MM.1S (cell line): ENCODE measurements at regions not wholly inside any gene's neighbourhood (a gene's known extent, or its start where the extent isn't known, plus 50 kb on each side); places are given as distances from the start of the nearest gene placed in this dataset.

Experiments
- DNase-seq: peaks from one replicate; pipeline ENCODE4 v3.0.0-alpha.2; 2015
- H2AFZ ChIP-seq: fragments of 300-600 bp; sonication (generic); 2 replicates; pipeline ENCODE4 v1.6.0; 2016; ENCODE audit warnings: antibody characterized with exemption, low read length
- H3F3A ChIP-seq: fragments of 300-600 bp; sonication (generic); 2 replicates; pipeline ENCODE4 v1.6.1; 2016; ENCODE audit warnings: mild to moderate bottlenecking, antibody characterized with exemption, low read length, moderate library complexity, mixed read lengths; ENCODE audit not compliant: insufficient read depth
- H3K27ac ChIP-seq: fragments of 300-600 bp; sonication (generic); 2 replicates; pipeline ENCODE4 v1.5.1; 2016; ENCODE audit warnings: mild to moderate bottlenecking, low read length
- H3K27me3 ChIP-seq: fragments of 300-600 bp; sonication (generic); replicated peaks from 2 replicates; pipeline ENCODE4 v1.6.0; 2016; ENCODE audit warnings: low read length; ENCODE audit not compliant: insufficient read depth
- H3K36me3 ChIP-seq: fragments of 300-600 bp; sonication (generic); replicated peaks from 2 replicates; pipeline ENCODE4 v1.6.1; 2016; ENCODE audit warnings: mild to moderate bottlenecking, low read length, mixed read lengths; ENCODE audit not compliant: insufficient read depth
- H3K4me1 ChIP-seq: fragments of 300-600 bp; sonication (generic); 2 replicates; pipeline ENCODE4 v1.6.1; 2016; ENCODE audit warnings: low read length, mixed read lengths
- H3K4me2 ChIP-seq: fragments of 300-600 bp; sonication (generic); 2 replicates; pipeline ENCODE4 v1.6.0; 2016; ENCODE audit warnings: low read depth, low read length
- H3K4me3 ChIP-seq: fragments of 300-600 bp; sonication (generic); 2 replicates; pipeline ENCODE4 v1.5.1; 2016; ENCODE audit warnings: low read length, mixed read lengths
- H3K79me2 ChIP-seq: fragments of 300-600 bp; sonication (generic); 2 replicates; pipeline ENCODE4 v1.6.1; 2016; ENCODE audit warnings: mixed run types, low read length, mixed read lengths
- H3K9ac ChIP-seq: fragments of 300-600 bp; sonication (generic); 2 replicates; pipeline ENCODE4 v1.6.1; 2016; ENCODE audit warnings: low read length, mixed read lengths
- H3K9me2 ChIP-seq: fragments of 300-600 bp; sonication (generic); replicated peaks from 2 replicates; pipeline ENCODE4 v1.6.1; 2016; ENCODE audit warnings: mild to moderate bottlenecking, low read length, mixed read lengths; ENCODE audit not compliant: insufficient read depth
- H3K9me3 ChIP-seq: fragments of 300-600 bp; sonication (generic); replicated peaks from 2 replicates; pipeline ENCODE4 v1.6.1; 2016; ENCODE audit warnings: mild to moderate bottlenecking, low read length, mixed read lengths; ENCODE audit not compliant: insufficient read depth
- H4K20me1 ChIP-seq: fragments of 300-600 bp; sonication (generic); 2 replicates; pipeline ENCODE4 v1.6.1; 2016; ENCODE audit warnings: mild to moderate bottlenecking, low read length, moderate library complexity, mixed read lengths; ENCODE audit not compliant: insufficient read depth
- CTCF ChIP-seq: fragments of 300-600 bp; sonication (generic); IDR thresholded peaks from 2 replicates; pipeline ENCODE4 v1.5.1; 2016; ENCODE audit warnings: antibody characterized with exemption, low read length, mixed read lengths
- EZH2 ChIP-seq: fragments of 300-600 bp; sonication (generic); optimal IDR thresholded peaks from 2 replicates; pipeline ENCODE3; 2017; ENCODE audit warnings: low read depth, mild to moderate bottlenecking, antibody characterized with exemption, low read length, mixed read lengths
- EZH2phosphoT487 ChIP-seq: fragments of 300-600 bp; sonication (generic); IDR thresholded peaks from 2 replicates; pipeline ENCODE4 v1.6.1; 2018; ENCODE audit warnings: antibody characterized with exemption, low read length

GRCh38 chr2:43033016-43033270 lies 193.5 kb downstream of the ZFP36L2 start:
- no peak overlapping the region for H3K4me3 ChIP-seq
- H3K79me2 ChIP-seq, result no peaks in the 10 kb centered on the region
- no peaks in the 10 kb centered on the region for H3K9me2 ChIP-seq
- no peaks in the 10 kb centered on the region for H3F3A ChIP-seq
- no peak overlapping the region for H3K9ac ChIP-seq
- H4K20me1 ChIP-seq, result no peaks in the 10 kb centered on the region
- H3K36me3 ChIP-seq, result no peaks in the 10 kb centered on the region
- no peak overlapping the region for H2AFZ ChIP-seq
- H3K27ac ChIP-seq, result no peak overlapping the region
- DNase-seq, result no peak
- H3K9me3 ChIP-seq, result no peaks in the 10 kb centered on the region
- H3K27me3 ChIP-seq, result no peaks in the 10 kb centered on the region
- H3K4me2 ChIP-seq, result no peak overlapping the region
- no peak for TF ChIP-seq EZH2phosphoT487
- TF ChIP-seq CTCF, result no peak
- no peak for TF ChIP-seq EZH2
- H3K4me1 ChIP-seq, result no peaks in the 10 kb centered on the region

- H4K20me1 ChIP-seq, result no peaks in the 10 kb centered on the region
- no peaks in the 10 kb centered on the region for H3K9me3 ChIP-seq
- no peak overlapping the region for H3K9ac ChIP-seq
- no peak for DNase-seq
- H3K79me2 ChIP-seq, result no peaks in the 10 kb centered on the region
- no peak overlapping the region for H3K4me3 ChIP-seq
- no peak overlapping the region for H3K27ac ChIP-seq
- H3K9me2 ChIP-seq, result no peaks in the 10 kb centered on the region
- H2AFZ ChIP-seq, result no peak overlapping the region
- H3K27me3 ChIP-seq, result no peaks in the 10 kb centered on the region
- TF ChIP-seq EZH2phosphoT487 (no peak), CTCF (no peak), EZH2 (no peak)
- no peak overlapping the region for H3K4me2 ChIP-seq
- H3K4me1 ChIP-seq, result no peaks in the 10 kb centered on the region
- no peaks in the 10 kb centered on the region for H3K36me3 ChIP-seq
- no peaks in the 10 kb centered on the region for H3F3A ChIP-seq
Observed at GRCh38 chr2:43032213-43033015, 194.0 kb downstream of the ZFP36L2 start.

- Histone ChIP-seq H4K20me1 (no peaks in the 10 kb centered on the region), H3K9me2 (no peaks in the 10 kb centered on the region), H3K79me2 (no peaks in the 10 kb centered on the region), H3K27ac (no peak overlapping the region), H2AFZ (no peak overlapping the region), H3K9me3 (no peaks in the 10 kb centered on the region), H3K4me3 (no peak overlapping the region), H3K4me1 (no peaks in the 10 kb centered on the region), H3K27me3 (no peaks in the 10 kb centered on the region), H3K9ac (no peak overlapping the region), H3K36me3 (no peaks in the 10 kb centered on the region), H3K4me2 (no peak overlapping the region), H3F3A (no peaks in the 10 kb centered on the region)
- no peak for DNase-seq
- TF ChIP-seq EZH2phosphoT487, result no peak
- no peak for TF ChIP-seq CTCF
- no peak for TF ChIP-seq EZH2
Observed at GRCh38 chr2:43031471-43032212, 194.8 kb downstream of the ZFP36L2 start.
